ENCODE measurements at regions not wholly inside any gene's neighbourhood (a gene's known extent, or its start where the extent isn't known, plus 50 kb on each side); places are given as distances from the start of the nearest gene placed in this dataset.
"Not testable (repeated sequence)": the region's sequence is repeated elsewhere in the genome, so short reads cannot be mapped to it uniquely, and the experiment has no call there.

DNA sequence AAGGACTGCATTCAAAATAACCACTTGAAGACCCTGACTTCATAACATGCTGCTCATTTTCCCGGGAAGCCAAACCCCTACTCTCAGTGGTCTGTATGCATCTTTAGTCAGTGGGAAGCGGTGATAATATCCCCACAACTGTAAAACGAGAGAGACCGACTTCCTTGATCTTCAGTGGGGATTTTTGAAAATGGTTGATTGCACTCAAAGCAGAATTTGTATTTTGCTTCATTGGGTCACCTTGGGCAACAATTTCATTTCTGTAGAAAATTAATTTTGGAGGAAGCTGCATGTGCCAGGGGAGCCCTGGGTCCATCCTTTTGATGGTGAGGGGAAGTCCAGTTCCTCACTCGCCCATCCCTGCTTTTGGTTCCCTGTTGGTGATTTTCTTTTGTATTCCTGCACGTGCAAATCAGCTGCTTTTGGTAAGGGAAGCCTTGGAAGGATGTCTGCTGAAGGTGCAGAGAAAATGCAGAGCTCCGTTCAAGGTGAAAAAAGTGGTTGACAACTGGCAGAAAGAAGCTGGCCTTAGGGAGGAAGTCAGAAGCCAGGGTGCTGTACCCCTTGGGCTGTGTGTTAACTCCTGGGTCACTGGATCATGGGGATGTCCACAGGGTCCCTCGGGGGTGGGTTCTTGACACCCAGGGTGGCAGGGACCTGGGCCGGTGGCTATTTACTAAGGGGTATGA is 89.8 kb upstream of the CRYM start:
- H3K9me3 ChIP-seq (ENCODE audit: control insufficient read depth, low read length); H3K27ac ChIP-seq (ENCODE audit: low read depth in 1 of 2, low read length in 2 of 2); H3K4me3 ChIP-seq (ENCODE audit: low read length in 2 of 2); H3K36me3 ChIP-seq (ENCODE audit: control insufficient read depth in 1 of 2, insufficient read depth in 2 of 2, low read length in 1 of 2); DNase-seq; ATAC-seq (ENCODE audit: low FRiP score); H3K27me3 ChIP-seq (ENCODE audit: control insufficient read depth in 1 of 2, insufficient read depth in 2 of 2, low read length in 1 of 2); intact Hi-C loops (cut with DNase I); H3K4me1 ChIP-seq (ENCODE audit: control insufficient read depth in 1 of 2, insufficient read depth in 2 of 2, low read length in 2 of 2): not testable (repeated sequence)
- WGBS, 2 donors = 88 to 90% methylated on average over 9 of the region's 9 CpGs

DNA sequence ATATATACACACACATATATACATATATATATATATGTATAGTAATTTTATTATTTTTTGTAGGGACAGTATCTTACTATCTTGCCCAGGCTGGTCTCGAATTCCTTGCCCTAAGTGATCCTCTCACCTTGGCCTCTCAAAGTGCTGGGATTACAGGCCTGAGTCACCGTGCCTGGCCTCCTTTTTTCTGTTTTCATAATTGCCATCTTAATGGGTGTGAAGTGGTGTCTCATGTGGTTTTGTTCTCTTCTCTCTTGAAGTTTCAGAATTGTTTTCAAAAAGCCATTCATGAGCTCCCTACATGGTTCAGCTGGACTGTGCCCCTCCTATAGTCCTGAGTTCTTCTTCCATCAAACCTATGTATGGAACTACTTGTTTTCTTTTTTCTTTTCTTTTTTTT is 88.9 kb upstream of the CRYM start:
- H3K27ac ChIP-seq (ENCODE audit: low read depth in 1 of 2, low read length in 2 of 2); H3K4me1 ChIP-seq (ENCODE audit: control insufficient read depth in 1 of 2, insufficient read depth in 2 of 2, low read length in 2 of 2); H3K9me3 ChIP-seq (ENCODE audit: control insufficient read depth, low read length); ATAC-seq (ENCODE audit: low FRiP score); DNase-seq; H3K27me3 ChIP-seq (ENCODE audit: control insufficient read depth in 1 of 2, insufficient read depth in 2 of 2, low read length in 1 of 2); H3K36me3 ChIP-seq (ENCODE audit: control insufficient read depth in 1 of 2, insufficient read depth in 2 of 2, low read length in 1 of 2); intact Hi-C loops (cut with DNase I); H3K4me3 ChIP-seq (ENCODE audit: low read length in 2 of 2): not testable (repeated sequence)
- 93 to 96% methylated on average over 2 of the region's 2 CpGs for WGBS, 2 donors

DNA sequence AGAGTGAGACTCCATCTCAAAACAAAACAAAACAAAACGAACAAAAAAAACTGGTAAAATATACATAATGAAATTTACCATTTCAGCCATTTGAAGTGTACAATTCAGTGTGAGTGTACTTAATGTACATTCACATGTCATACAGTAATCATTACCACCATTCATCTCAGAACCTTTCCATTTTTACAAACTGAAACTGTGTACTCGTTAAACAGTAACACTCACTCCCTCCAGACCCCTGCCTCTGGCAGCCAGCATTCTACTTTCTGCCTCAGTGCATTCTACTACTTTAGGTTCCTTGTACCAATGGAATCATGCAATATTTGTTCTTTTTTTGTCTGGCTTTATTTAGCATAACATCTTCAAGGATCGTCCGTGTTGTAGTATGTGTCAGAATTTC is 87.5 kb upstream of the CRYM start:
- H3K27me3 ChIP-seq (ENCODE audit: control insufficient read depth in 1 of 2, insufficient read depth in 2 of 2, low read length in 1 of 2); H3K9me3 ChIP-seq (ENCODE audit: control insufficient read depth, low read length); H3K27ac ChIP-seq (ENCODE audit: low read depth in 1 of 2, low read length in 2 of 2); H3K4me3 ChIP-seq (ENCODE audit: low read length in 2 of 2); H3K36me3 ChIP-seq (ENCODE audit: control insufficient read depth in 1 of 2, insufficient read depth in 2 of 2, low read length in 1 of 2); DNase-seq; H3K4me1 ChIP-seq (ENCODE audit: control insufficient read depth in 1 of 2, insufficient read depth in 2 of 2, low read length in 2 of 2); intact Hi-C loops (cut with DNase I); ATAC-seq (ENCODE audit: low FRiP score): not testable (repeated sequence)
- 77 to 80% methylated on average over 4 of the region's 4 CpGs for WGBS, 2 donors

- H3K27ac ChIP-seq (ENCODE audit: low read depth in 1 of 2, low read length in 2 of 2); H3K4me1 ChIP-seq (ENCODE audit: control insufficient read depth in 1 of 2, insufficient read depth in 2 of 2, low read length in 2 of 2); H3K36me3 ChIP-seq (ENCODE audit: control insufficient read depth in 1 of 2, insufficient read depth in 2 of 2, low read length in 1 of 2); H3K27me3 ChIP-seq (ENCODE audit: control insufficient read depth in 1 of 2, insufficient read depth in 2 of 2, low read length in 1 of 2); ATAC-seq (ENCODE audit: low FRiP score); H3K4me3 ChIP-seq (ENCODE audit: low read length in 2 of 2); intact Hi-C loops (cut with DNase I); H3K9me3 ChIP-seq (ENCODE audit: control insufficient read depth, low read length); DNase-seq: not testable (repeated sequence)
- WGBS, 2 donors = 90 to 92% methylated on average over 10 of the region's 10 CpGs
Measured at GRCh38 chr16:21363550-21364223, 85.6 kb upstream of the CRYM start.

GRCh38 chr16:21361612-21362227 is 83.6 kb upstream of the CRYM start:
- H3K27me3 ChIP-seq (ENCODE audit: control insufficient read depth in 1 of 2, insufficient read depth in 2 of 2, low read length in 1 of 2); intact Hi-C loops (cut with DNase I); H3K9me3 ChIP-seq (ENCODE audit: control insufficient read depth, low read length); H3K4me3 ChIP-seq (ENCODE audit: low read length in 2 of 2); H3K36me3 ChIP-seq (ENCODE audit: control insufficient read depth in 1 of 2, insufficient read depth in 2 of 2, low read length in 1 of 2); H3K4me1 ChIP-seq (ENCODE audit: control insufficient read depth in 1 of 2, insufficient read depth in 2 of 2, low read length in 2 of 2); H3K27ac ChIP-seq (ENCODE audit: low read depth in 1 of 2, low read length in 2 of 2); DNase-seq: not testable (repeated sequence)
- WGBS, 2 donors = 28 to 38% methylated on average over 9 of the region's 9 CpGs
- peak; percentile 46 for ATAC-seq (ENCODE audit: low FRiP score)

DNA sequence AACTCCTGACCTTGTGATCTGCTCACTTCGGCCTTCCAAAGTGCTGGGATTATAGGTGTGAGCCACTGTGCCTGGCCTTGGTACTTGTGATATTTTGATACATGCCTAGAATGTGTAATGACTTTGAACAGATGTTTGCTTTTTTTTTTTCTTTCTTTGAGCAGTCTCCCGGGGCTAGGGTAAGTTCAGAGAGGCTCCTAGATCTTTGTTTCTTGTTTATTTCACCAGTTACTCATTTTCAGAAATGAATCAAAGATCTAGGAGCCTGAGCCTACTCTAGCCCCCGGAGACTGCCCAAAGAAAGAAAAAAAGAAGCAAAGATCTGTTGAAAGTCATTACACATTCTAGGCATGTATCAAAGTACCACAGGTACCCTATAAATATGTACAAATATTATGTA is 83.0 kb upstream of the CRYM start:
- H3K4me1 ChIP-seq (ENCODE audit: control insufficient read depth in 1 of 2, insufficient read depth in 2 of 2, low read length in 2 of 2); H3K36me3 ChIP-seq (ENCODE audit: control insufficient read depth in 1 of 2, insufficient read depth in 2 of 2, low read length in 1 of 2); H3K27ac ChIP-seq (ENCODE audit: low read depth in 1 of 2, low read length in 2 of 2); H3K27me3 ChIP-seq (ENCODE audit: control insufficient read depth in 1 of 2, insufficient read depth in 2 of 2, low read length in 1 of 2); H3K4me3 ChIP-seq (ENCODE audit: low read length in 2 of 2); ATAC-seq (ENCODE audit: low FRiP score); intact Hi-C loops (cut with DNase I); DNase-seq; H3K9me3 ChIP-seq (ENCODE audit: control insufficient read depth, low read length): not testable (repeated sequence)
- WGBS, 2 donors = 79 to 81% methylated on average over 2 to 3 of the region's 3 CpGs

- H3K9me3 ChIP-seq (ENCODE audit: control insufficient read depth, low read length); H3K27ac ChIP-seq (ENCODE audit: low read depth in 1 of 2, low read length in 2 of 2); H3K36me3 ChIP-seq (ENCODE audit: control insufficient read depth in 1 of 2, insufficient read depth in 2 of 2, low read length in 1 of 2); ATAC-seq (ENCODE audit: low FRiP score); DNase-seq; H3K27me3 ChIP-seq (ENCODE audit: control insufficient read depth in 1 of 2, insufficient read depth in 2 of 2, low read length in 1 of 2); H3K4me3 ChIP-seq (ENCODE audit: low read length in 2 of 2); H3K4me1 ChIP-seq (ENCODE audit: control insufficient read depth in 1 of 2, insufficient read depth in 2 of 2, low read length in 2 of 2); intact Hi-C loops (cut with DNase I): not testable (repeated sequence)
- WGBS, 2 donors = 81 to 94% methylated on average over 12 of the region's 12 CpGs
Measured at GRCh38 chr16:21359513-21359912, 81.4 kb upstream of the CRYM start.

DNA sequence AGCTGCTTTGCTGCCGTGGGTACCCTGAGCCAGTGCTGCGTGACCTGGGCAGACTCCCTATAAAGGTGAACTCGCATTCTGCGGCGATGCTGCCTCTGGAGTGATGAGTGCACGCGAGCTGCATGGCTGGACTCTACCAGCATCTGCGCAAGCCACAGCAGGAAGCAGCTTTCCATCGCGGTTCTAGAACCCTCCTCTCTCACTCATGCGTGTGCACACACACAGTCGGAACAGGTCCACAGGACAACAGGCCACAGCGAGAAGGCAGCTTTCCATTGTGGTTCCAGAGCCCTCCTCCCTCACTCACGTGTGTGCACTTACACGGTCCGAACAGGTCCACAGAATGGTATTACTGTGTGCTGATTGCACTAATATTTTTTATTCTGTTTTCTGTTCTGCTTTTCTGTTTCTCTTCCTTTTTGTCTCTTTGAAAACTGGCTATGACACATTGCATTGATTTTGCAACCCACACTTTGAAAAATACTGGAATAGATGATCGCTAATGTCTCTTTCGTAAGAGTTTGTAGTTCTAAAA is 80.2 kb upstream of the CRYM start:
- intact Hi-C loops (cut with DNase I); DNase-seq; ATAC-seq (ENCODE audit: low FRiP score); H3K4me1 ChIP-seq (ENCODE audit: control insufficient read depth in 1 of 2, insufficient read depth in 2 of 2, low read length in 2 of 2); H3K36me3 ChIP-seq (ENCODE audit: control insufficient read depth in 1 of 2, insufficient read depth in 2 of 2, low read length in 1 of 2); H3K27ac ChIP-seq (ENCODE audit: low read depth in 1 of 2, low read length in 2 of 2); H3K4me3 ChIP-seq (ENCODE audit: low read length in 2 of 2); H3K27me3 ChIP-seq (ENCODE audit: control insufficient read depth in 1 of 2, insufficient read depth in 2 of 2, low read length in 1 of 2); H3K9me3 ChIP-seq (ENCODE audit: control insufficient read depth, low read length): not testable (repeated sequence)
- 87 to 91% methylated on average over 15 to 18 of the region's 18 CpGs for WGBS, 2 donors

Measured in aorta (tissue), 5 donors.